CD14-positive monocyte (primary cell): ENCODE measurements at regions not wholly inside any gene's neighbourhood (a gene's known extent, or its start where the extent isn't known, plus 50 kb on each side); places are given as distances from the start of the nearest gene placed in this dataset.
A peak's percentile ranks its signal among the peaks of the same experiment; 100 is the strongest.

Source experiments
- DNase-seq, 3 donors: peaks; one replicate each; pipeline ENCODE4 v3.0.0-alpha.2; 2011 to 2022
- H2AFZ ChIP-seq: 2 replicates; pipeline ENCODE4 v1.6.0; 2012; ENCODE audit warnings: mild to moderate bottlenecking, low read depth, low read length, inconsistent platforms; ENCODE audit not compliant: insufficient read depth, poor library complexity, severe bottlenecking
- H3K27ac ChIP-seq, 2 donors: 1 replicate in 1 of 2; 2 replicates in 1 of 2; pipeline ENCODE4 v1.5.1; 2012 to 2013; ENCODE audit warnings: low read length in 2 of 2, control low read depth in 1 of 2, inconsistent platforms in 1 of 2, low read depth in 1 of 2, mild to moderate bottlenecking in 1 of 2
- H3K27me3 ChIP-seq, 2 donors: one replicate each; pipeline versions ENCODE4 v1.6.0 to v1.6.1; 2011 to 2013; ENCODE audit warnings: low read length in 2 of 2; ENCODE audit not compliant: control insufficient read depth in 2 of 2, insufficient read depth in 2 of 2
- H3K36me3 ChIP-seq, 2 donors: replicated peaks in 1 of 2; 1 replicate in 1 of 2; 2 replicates in 1 of 2; pipeline versions ENCODE4 v1.5.1 to v1.6.1; 2012 to 2013; ENCODE audit warnings: low read length in 2 of 2, control low read depth in 1 of 2, inconsistent platforms in 1 of 2, mild to moderate bottlenecking in 1 of 2; ENCODE audit not compliant: insufficient read depth in 2 of 2, control insufficient read depth in 1 of 2
- H3K4me1 ChIP-seq, 2 donors: 1 replicate in 1 of 2; 2 replicates in 1 of 2; pipeline versions ENCODE4 v1.5.1 to v1.6.1; 2012 to 2013; ENCODE audit warnings: low read length in 2 of 2, control low read depth in 1 of 2, inconsistent platforms in 1 of 2, mild to moderate bottlenecking in 1 of 2, moderate library complexity in 1 of 2; ENCODE audit not compliant: insufficient read depth in 2 of 2, control insufficient read depth in 1 of 2
- H3K4me2 ChIP-seq: replicated peaks from 2 replicates; pipeline ENCODE3; 2012; ENCODE audit warnings: low read length, moderate library complexity, mild to moderate bottlenecking; ENCODE audit not compliant: poor library complexity, severe bottlenecking; ENCODE audit errors: extremely low read depth
- H3K4me3 ChIP-seq, 3 experiments: fragments of 200-600 bp in 1 of 3; sonication (generic) in 1 of 3; replicated peaks in 1 of 3; 1 replicate in 2 of 3; 2 replicates in 1 of 3; pipeline ENCODE4 v1.5.1; 2011 to 2013; ENCODE audit warnings: low read length in 3 of 3, mild to moderate bottlenecking in 3 of 3, control low read depth in 2 of 3, low read depth in 2 of 3, inconsistent platforms in 1 of 3, moderate library complexity in 1 of 3
- H3K79me2 ChIP-seq: 2 replicates; pipeline ENCODE4 v1.6.0; 2012; ENCODE audit warnings: mild to moderate bottlenecking, control low read depth, inconsistent platforms, low read length, moderate library complexity; ENCODE audit not compliant: insufficient read depth
- H3K9ac ChIP-seq: 2 replicates; pipeline ENCODE4 v1.6.0; 2017; ENCODE audit warnings: low read length, mild to moderate bottlenecking; ENCODE audit not compliant: insufficient read depth, poor library complexity, severe bottlenecking
- H3K9me3 ChIP-seq, 2 donors: replicated peaks in 1 of 2; 1 replicate in 1 of 2; 2 replicates in 1 of 2; pipeline versions ENCODE4 v1.5.1 to v1.6.1; 2012 to 2013; ENCODE audit warnings: low read length in 2 of 2, control low read depth in 1 of 2; ENCODE audit not compliant: control insufficient read depth in 1 of 2, insufficient read depth in 1 of 2
- H4K20me1 ChIP-seq: 2 replicates; pipeline ENCODE4 v1.6.0; 2012; ENCODE audit warnings: mild to moderate bottlenecking, low read length, control low read depth, moderate library complexity; ENCODE audit not compliant: insufficient read depth
- H3K27ac Mint-ChIP-seq, 7 donors: one replicate each; pipeline ENCODE4 v1.8.0; 2020; ENCODE audit warnings: mild to moderate bottlenecking in 7 of 7, mixed read lengths in 7 of 7, moderate library complexity in 6 of 7, inconsistent platforms in 2 of 7
- H3K27me3 Mint-ChIP-seq, 3 donors: one replicate each; pipeline ENCODE4 v1.8.0; 2021 to 2022; ENCODE audit warnings: low read depth in 3 of 3, mild to moderate bottlenecking in 3 of 3, mixed read lengths in 3 of 3, moderate library complexity in 3 of 3, inconsistent platforms in 1 of 3
- H3K36me3 Mint-ChIP-seq, 2 donors: one replicate each; pipeline ENCODE4 v1.8.0; 2020; ENCODE audit warnings: mixed read lengths in 2 of 2, inconsistent platforms in 1 of 2, mild to moderate bottlenecking in 1 of 2
- H3K4me1 Mint-ChIP-seq: one replicate; pipeline ENCODE4 v1.8.0; 2020; ENCODE audit warnings: mild to moderate bottlenecking, mixed read lengths
- H3K4me3 Mint-ChIP-seq, 2 donors: one replicate each; pipeline ENCODE4 v1.8.0; 2020; ENCODE audit warnings: mild to moderate bottlenecking in 2 of 2, mixed read lengths in 2 of 2, moderate library complexity in 1 of 2
- H3K9me3 Mint-ChIP-seq, 7 donors: one replicate each; pipeline ENCODE4 v1.8.0; 2020 to 2022; ENCODE audit warnings: mixed read lengths in 7 of 7, mild to moderate bottlenecking in 6 of 7, moderate library complexity in 6 of 7, inconsistent platforms in 2 of 7
- WGBS: methylation state at CpG from one replicate; pipeline ENCODE4 v1.1.5; 2013; ENCODE audit warnings: missing lambda C conversion rate; ENCODE audit not compliant: insufficient coverage; 5-methylcytosine and 5-hydroxymethylcytosine counted together
- intact Hi-C, 2 donors: fragments of 100-400 bp; cut with micrococcal nuclease; formaldehyde crosslinking; loops; one replicate each; pipeline versions ENCODE4 v1.15.0 to v1.15.1; 2023
- TF ChIP-seq, protein P1 (sequence below): fragments of 200-600 bp; IDR thresholded peaks from one replicate; pipeline ENCODE4 v1.8.0; 2022; ENCODE audit warnings: antibody characterized with exemption, mild to moderate bottlenecking

DNA sequence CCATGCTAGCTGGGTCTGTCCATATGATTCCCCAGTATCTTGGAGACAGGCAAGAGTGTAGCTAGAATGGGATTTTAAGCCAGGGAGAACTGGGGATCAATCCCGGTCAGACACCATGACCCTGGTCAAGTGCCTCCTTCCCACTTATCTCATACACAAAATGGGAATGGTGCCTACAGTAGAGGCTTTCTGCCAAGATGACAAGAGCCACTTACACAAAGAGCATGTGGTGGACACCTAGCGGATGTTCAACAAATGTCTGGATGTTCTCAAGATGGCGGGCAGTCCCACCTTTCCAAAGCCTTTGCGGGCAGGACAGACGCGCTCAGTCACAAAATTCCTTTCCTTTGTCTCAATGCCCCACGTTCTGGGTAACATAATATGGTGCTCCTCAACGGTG is 57.3 kb downstream of the MAF start:
- TF ChIP-seq, protein P1, sequence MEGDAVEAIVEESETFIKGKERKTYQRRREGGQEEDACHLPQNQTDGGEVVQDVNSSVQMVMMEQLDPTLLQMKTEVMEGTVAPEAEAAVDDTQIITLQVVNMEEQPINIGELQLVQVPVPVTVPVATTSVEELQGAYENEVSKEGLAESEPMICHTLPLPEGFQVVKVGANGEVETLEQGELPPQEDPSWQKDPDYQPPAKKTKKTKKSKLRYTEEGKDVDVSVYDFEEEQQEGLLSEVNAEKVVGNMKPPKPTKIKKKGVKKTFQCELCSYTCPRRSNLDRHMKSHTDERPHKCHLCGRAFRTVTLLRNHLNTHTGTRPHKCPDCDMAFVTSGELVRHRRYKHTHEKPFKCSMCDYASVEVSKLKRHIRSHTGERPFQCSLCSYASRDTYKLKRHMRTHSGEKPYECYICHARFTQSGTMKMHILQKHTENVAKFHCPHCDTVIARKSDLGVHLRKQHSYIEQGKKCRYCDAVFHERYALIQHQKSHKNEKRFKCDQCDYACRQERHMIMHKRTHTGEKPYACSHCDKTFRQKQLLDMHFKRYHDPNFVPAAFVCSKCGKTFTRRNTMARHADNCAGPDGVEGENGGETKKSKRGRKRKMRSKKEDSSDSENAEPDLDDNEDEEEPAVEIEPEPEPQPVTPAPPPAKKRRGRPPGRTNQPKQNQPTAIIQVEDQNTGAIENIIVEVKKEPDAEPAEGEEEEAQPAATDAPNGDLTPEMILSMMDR, result no peak
- intact Hi-C loops, result no loop called here
- H3K27ac Mint-ChIP-seq, result no peak overlapping the region
- H3K4me3 ChIP-seq, result no peak overlapping the region
- no peak overlapping the region for H3K27ac ChIP-seq
- peaks cover 10 to 11% (median 11%) of the 10 kb centered on the region in 3 donors for H3K27me3 Mint-ChIP-seq
- H3K36me3 Mint-ChIP-seq, result no peaks in the 10 kb centered on the region
- WGBS, result 99% methylated on average over 8 of the region's 8 CpGs
- no peaks in the 10 kb centered on the region for H3K79me2 ChIP-seq
- H3K9ac ChIP-seq, result no peak overlapping the region
- no peaks in the 10 kb centered on the region for H3K9me3 ChIP-seq
- no peak for DNase-seq
- H3K4me3 Mint-ChIP-seq, result no peak overlapping the region
- peaks cover 10 to 11% of the 10 kb centered on the region in 2 donors for H3K4me1 ChIP-seq
- H3K4me1 Mint-ChIP-seq, result peaks cover 9% of the 10 kb centered on the region
- no peaks in the 10 kb centered on the region for H3K27me3 ChIP-seq
- no peak overlapping the region for H3K4me2 ChIP-seq
- H3K9me3 Mint-ChIP-seq, result peaks cover 0 to 4% (median 0%) of the 10 kb centered on the region in 7 donors
- no peaks in the 10 kb centered on the region for H3K36me3 ChIP-seq
- H4K20me1 ChIP-seq, result no peaks in the 10 kb centered on the region
- H2AFZ ChIP-seq, result no peak overlapping the region

DNA sequence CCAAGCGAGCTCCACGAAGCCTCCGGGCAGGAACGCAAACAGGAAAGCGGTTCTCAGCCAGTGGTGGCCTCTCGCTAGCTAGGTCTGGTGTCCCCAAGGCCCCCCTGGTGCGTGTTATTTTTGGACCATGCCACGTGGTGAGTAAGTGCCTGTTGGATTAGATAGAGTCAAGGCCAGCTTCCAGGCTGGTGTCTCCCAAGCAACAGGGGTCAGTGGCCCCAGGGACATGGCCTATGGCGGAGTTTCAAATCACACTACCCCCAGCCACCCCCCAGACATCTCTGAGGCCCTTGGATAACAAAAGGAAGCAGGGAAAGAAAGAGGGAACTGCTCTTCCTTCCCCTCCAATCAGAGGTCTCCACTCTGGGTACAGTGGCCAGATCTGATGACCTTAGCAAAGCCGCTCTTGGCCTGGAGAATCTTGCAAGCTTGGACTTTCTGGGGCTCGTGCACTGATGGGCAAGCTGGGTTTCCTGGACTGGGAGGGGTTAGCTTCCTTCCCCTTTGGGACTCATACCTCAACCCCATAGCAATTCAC is 58.2 kb downstream of the MAF start:
- Histone ChIP-seq H3K27me3 (no peaks in the 10 kb centered on the region), H3K79me2 (no peaks in the 10 kb centered on the region), H3K9ac (no peak overlapping the region), H3K4me3 (no peak overlapping the region), H3K4me2 (no peak overlapping the region), H4K20me1 (no peaks in the 10 kb centered on the region), H2AFZ (no peak overlapping the region), H3K27ac (no peak overlapping the region), H3K9me3 (no peaks in the 10 kb centered on the region), H3K36me3 (no peaks in the 10 kb centered on the region), H3K4me1 (peaks cover 10 to 11% of the 10 kb centered on the region in 2 donors)
- peak in 1 of 3 donors; percentile 54 for DNase-seq
- no peak overlapping the region for H3K4me3 Mint-ChIP-seq
- H3K4me1 Mint-ChIP-seq, result peaks cover 9% of the 10 kb centered on the region
- no peaks in the 10 kb centered on the region for H3K36me3 Mint-ChIP-seq
- WGBS, result 23% methylated on average over 7 of the region's 11 CpGs
- intact Hi-C loops, result no loop called here
- H3K9me3 Mint-ChIP-seq, result peaks cover 0 to 4% (median 0%) of the 10 kb centered on the region in 7 donors
- H3K27me3 Mint-ChIP-seq, result peaks cover 8 to 11% (median 10%) of the 10 kb centered on the region in 3 donors
- TF ChIP-seq, protein P1, result no peak
- H3K27ac Mint-ChIP-seq, result no peak overlapping the region
